T-cell (primary cell): ENCODE measurements at regions not wholly inside any gene's neighbourhood (a gene's known extent, or its start where the extent isn't known, plus 50 kb on each side); places are given as distances from the start of the nearest gene placed in this dataset.

Experiments
- ATAC-seq, 4 experiments: fragments of 200-7000 bp in 3 of 4; fragments of 150-1000 bp in 1 of 4; cut with Tn5 transposase; replicated peaks in 1 of 4; 1 replicate in 3 of 4; 2 replicates in 1 of 4; pipeline ENCODE4 v1.10.0; 2021; ENCODE audit warnings: moderate library complexity in 3 of 4, mild to moderate bottlenecking in 2 of 4, moderate number of reproducible peaks in 1 of 4
- CTCF ChIA-PET, 2 donors: fragments of 300-600 bp; sonication (Branson Sonifier 250); formaldehyde crosslinking; loops; one replicate each; lab custom pipeline; 2022; ENCODE audit warnings: antibody characterized with exemption in 2 of 2; lab: Charles Lee
- POLR2A ChIA-PET, 2 donors: fragments of 300-600 bp; sonication (Branson Sonifier 250); formaldehyde crosslinking; loops; one replicate each; lab custom pipeline; 2022; ENCODE audit warnings: antibody characterized with exemption in 2 of 2; lab: Charles Lee
- DNase-seq, 35 experiments: peaks; one replicate each; pipeline versions ENCODE4 v3.0.0 to v3.0.0-alpha.2; 2013 to 2023
- H3K27ac ChIP-seq: one replicate; pipeline ENCODE4 v1.5.1; 2013; ENCODE audit warnings: low read length
- H3K27me3 ChIP-seq, 2 experiments: replicated peaks in 1 of 2; 1 replicate in 1 of 2; 2 replicates in 1 of 2; pipeline versions ENCODE4 v1.6.1 to v1.7.0; 2013; ENCODE audit warnings: low read length in 1 of 2, mixed read lengths in 1 of 2; ENCODE audit not compliant: control insufficient read depth in 2 of 2, insufficient read depth in 2 of 2; ENCODE audit errors: extremely low read depth in 1 of 2
- H3K36me3 ChIP-seq, 2 donors: 1 replicate in 1 of 2; 2 replicates in 1 of 2; pipeline versions ENCODE4 v1.6.1 to v1.7.0; 2013; ENCODE audit warnings: low read length in 1 of 2; ENCODE audit not compliant: control insufficient read depth in 2 of 2, insufficient read depth in 1 of 2; ENCODE audit errors: extremely low read depth in 1 of 2
- H3K4me1 ChIP-seq, 2 experiments: 1 replicate in 1 of 2; 2 replicates in 1 of 2; pipeline versions ENCODE4 v1.6.1 to v1.7.0; 2013; ENCODE audit warnings: low read length in 2 of 2, mixed read lengths in 1 of 2; ENCODE audit not compliant: insufficient read depth in 2 of 2, control insufficient read depth in 1 of 2; ENCODE audit errors: extremely low read depth in 1 of 2
- H3K4me3 ChIP-seq, 2 donors: 1 replicate in 1 of 2; 2 replicates in 1 of 2; pipeline versions ENCODE4 v1.5.1 to v1.7.0; 2013; ENCODE audit warnings: mild to moderate bottlenecking in 2 of 2, low read length in 1 of 2, moderate library complexity in 1 of 2; ENCODE audit not compliant: control insufficient read depth in 1 of 2; ENCODE audit errors: extremely low read depth in 1 of 2
- H3K9me3 ChIP-seq: 2 replicates; pipeline ENCODE4 v1.7.0; 2013
- H3K27ac Mint-ChIP-seq, 2 donors: one replicate each; pipeline ENCODE4 v1.8.0; 2020 to 2021; ENCODE audit warnings: mild to moderate bottlenecking in 2 of 2, mixed read lengths in 2 of 2
- H3K27me3 Mint-ChIP-seq, 2 donors: one replicate each; pipeline ENCODE4 v1.8.0; 2021 to 2022; ENCODE audit warnings: mixed read lengths in 2 of 2
- H3K36me3 Mint-ChIP-seq: one replicate; pipeline ENCODE4 v1.8.0; 2021; ENCODE audit warnings: mixed read lengths
- H3K4me1 Mint-ChIP-seq, 3 donors: one replicate each; pipeline ENCODE4 v1.8.0; 2020 to 2022; ENCODE audit warnings: mixed read lengths in 3 of 3, mild to moderate bottlenecking in 1 of 3
- H3K4me3 Mint-ChIP-seq, 3 donors: one replicate each; pipeline ENCODE4 v1.8.0; 2020 to 2022; ENCODE audit warnings: mild to moderate bottlenecking in 3 of 3, mixed read lengths in 3 of 3, moderate library complexity in 3 of 3
- H3K9me3 Mint-ChIP-seq, 3 donors: one replicate each; pipeline ENCODE4 v1.8.0; 2020 to 2022; ENCODE audit warnings: mixed read lengths in 3 of 3
- WGBS: methylation state at CpG from one replicate; pipeline ENCODE4 v1.1.5; 2013; ENCODE audit warnings: missing lambda C conversion rate; ENCODE audit not compliant: insufficient coverage; 5-methylcytosine and 5-hydroxymethylcytosine counted together

- Histone ChIP-seq H3K4me3 (no peak overlapping the region), H3K27ac (no peak overlapping the region), H3K27me3 (peaks cover 0 to 9% of the 10 kb centered on the region in 2 experiments), H3K4me1 (no peaks in the 10 kb centered on the region), H3K9me3 (no peaks in the 10 kb centered on the region), H3K36me3 (no peaks in the 10 kb centered on the region)
- CTCF ChIA-PET = no interaction called here
- WGBS = no CpG with 5 or more reads among the region's 1 CpG
- Mint-ChIP-seq H3K27ac (peak overlapping the region in 1 of 2 donors; percentile 9), H3K9me3 (peaks cover 22 to 43% (median 32%) of the 10 kb centered on the region in 3 donors), H3K36me3 (peaks cover 20% of the 10 kb centered on the region), H3K4me1 (no peaks in the 10 kb centered on the region), H3K27me3 (peaks cover 32 to 40% of the 10 kb centered on the region in 2 donors), H3K4me3 (no peak overlapping the region)
- ATAC-seq (no peak), DNase-seq (no peak)
- POLR2A ChIA-PET = no interaction called here
Observed at GRCh38 chr1:117770981-117771531, 158.4 kb downstream of the GDAP2 start.

- H3K36me3 Mint-ChIP-seq = no peaks in the 10 kb centered on the region
- no peaks in the 10 kb centered on the region for H3K9me3 Mint-ChIP-seq
- ATAC-seq (no peak), DNase-seq (no peak)
- Histone ChIP-seq H3K27me3 (no peaks in the 10 kb centered on the region), H3K27ac (no peak overlapping the region), H3K9me3 (no peaks in the 10 kb centered on the region), H3K4me1 (no peaks in the 10 kb centered on the region), H3K36me3 (no peaks in the 10 kb centered on the region), H3K4me3 (no peak overlapping the region)
- no peak overlapping the region for H3K27ac Mint-ChIP-seq
- ChIA-PET POLR2A (no interaction called here), CTCF (interaction anchor here in 1 of 2 donors (0.7 kb wide), 1 partner anchor 14 kb away, joined by 5 read pairs; no protein-coding TSS in a partner anchor)
- H3K4me1 Mint-ChIP-seq = peaks cover under 1 to 2% (median under 1%) of the 10 kb centered on the region in 3 donors
- H3K4me3 Mint-ChIP-seq = no peak overlapping the region
- H3K27me3 Mint-ChIP-seq = peaks cover 2 to 14% of the 10 kb centered on the region in 2 donors
- no CpG with 5 or more reads among the region's 2 CpGs for WGBS
Observed at GRCh38 chr1:117779364-117779763, 150.1 kb downstream of the GDAP2 start.

GRCh38 chr1:117780687-117781475 is 148.5 kb downstream of the GDAP2 start:
- Histone ChIP-seq H3K27ac (no peak overlapping the region), H3K9me3 (no peaks in the 10 kb centered on the region), H3K4me1 (no peaks in the 10 kb centered on the region), H3K4me3 (no peak overlapping the region), H3K27me3 (no peaks in the 10 kb centered on the region), H3K36me3 (no peaks in the 10 kb centered on the region)
- Mint-ChIP-seq H3K9me3 (no peaks in the 10 kb centered on the region), H3K4me1 (peaks cover 7 to 11% (median 7%) of the 10 kb centered on the region in 3 donors), H3K4me3 (no peak overlapping the region), H3K27me3 (peaks cover 4 to 18% of the 10 kb centered on the region in 2 donors), H3K36me3 (no peaks in the 10 kb centered on the region), H3K27ac (no peak overlapping the region)
- DNase-seq (no peak), ATAC-seq (no peak)
- 75% methylated on average over 1 of the region's 5 CpGs for WGBS
- ChIA-PET POLR2A (no interaction called here), CTCF (interaction anchor here in 1 of 2 donors (0.5 to 0.7 kb wide), 2 partner anchors 21 to 543 kb away, joined by 3 to 5 read pairs; no protein-coding TSS in a partner anchor)

DNA sequence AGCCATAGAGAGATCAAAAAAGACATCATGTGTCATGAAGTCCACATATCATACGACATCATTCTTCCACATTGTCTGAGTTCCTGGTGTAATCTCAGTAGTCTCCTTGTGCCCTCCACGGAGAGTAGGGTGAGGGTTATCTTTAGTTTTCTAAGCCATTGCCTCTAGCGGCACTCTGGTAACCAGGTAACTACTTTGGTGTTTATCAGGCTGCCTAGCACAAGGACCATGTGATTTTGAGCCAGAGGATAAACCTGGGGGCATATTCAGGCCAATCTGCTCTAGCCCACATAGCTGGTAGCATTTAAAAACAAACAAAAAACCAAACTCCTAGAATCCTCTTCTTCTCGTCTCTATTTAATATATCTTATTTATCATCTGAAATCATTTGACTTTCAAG is 147.4 kb downstream of the GDAP2 start:
- no peak for ATAC-seq
- POLR2A ChIA-PET = no interaction called here
- H3K36me3 ChIP-seq = no peaks in the 10 kb centered on the region
- 88% methylated on average over 2 of the region's 4 CpGs for WGBS
- CTCF ChIA-PET = interaction anchor here in 1 of 2 donors (0.6 kb wide), 1 partner anchor 22 kb away, joined by 3 read pairs; no protein-coding TSS in a partner anchor
- H3K27ac Mint-ChIP-seq = no peak overlapping the region
- no peak for DNase-seq
- H3K4me1 ChIP-seq = no peaks in the 10 kb centered on the region
- peaks cover 4 to 18% of the 10 kb centered on the region in 2 donors for H3K27me3 Mint-ChIP-seq
- H3K4me1 Mint-ChIP-seq = peaks cover 7 to 11% (median 7%) of the 10 kb centered on the region in 3 donors
- no peaks in the 10 kb centered on the region for H3K9me3 Mint-ChIP-seq
- H3K27me3 ChIP-seq = no peaks in the 10 kb centered on the region
- no peak overlapping the region for H3K27ac ChIP-seq
- no peak overlapping the region for H3K4me3 ChIP-seq
- no peak overlapping the region for H3K4me3 Mint-ChIP-seq
- no peaks in the 10 kb centered on the region for H3K36me3 Mint-ChIP-seq
- no peaks in the 10 kb centered on the region for H3K9me3 ChIP-seq

GRCh38 chr1:117783606-117784396 is 145.6 kb downstream of the GDAP2 start:
- Histone ChIP-seq H3K4me1 (no peaks in the 10 kb centered on the region), H3K27me3 (no peaks in the 10 kb centered on the region), H3K9me3 (no peaks in the 10 kb centered on the region), H3K27ac (no peak overlapping the region), H3K36me3 (no peaks in the 10 kb centered on the region), H3K4me3 (no peak overlapping the region)
- no peak overlapping the region for H3K4me3 Mint-ChIP-seq
- no peaks in the 10 kb centered on the region for H3K36me3 Mint-ChIP-seq
- no peaks in the 10 kb centered on the region for H3K9me3 Mint-ChIP-seq
- ATAC-seq (no peak), DNase-seq (no peak)
- peaks cover 4 to 11% of the 10 kb centered on the region in 2 donors for H3K27me3 Mint-ChIP-seq
- H3K4me1 Mint-ChIP-seq = peaks cover 7 to 11% (median 7%) of the 10 kb centered on the region in 3 donors
- no peak overlapping the region for H3K27ac Mint-ChIP-seq
- ChIA-PET POLR2A (no interaction called here), CTCF (no interaction called here)
- WGBS = 80% methylated on average over 3 of the region's 4 CpGs

DNA sequence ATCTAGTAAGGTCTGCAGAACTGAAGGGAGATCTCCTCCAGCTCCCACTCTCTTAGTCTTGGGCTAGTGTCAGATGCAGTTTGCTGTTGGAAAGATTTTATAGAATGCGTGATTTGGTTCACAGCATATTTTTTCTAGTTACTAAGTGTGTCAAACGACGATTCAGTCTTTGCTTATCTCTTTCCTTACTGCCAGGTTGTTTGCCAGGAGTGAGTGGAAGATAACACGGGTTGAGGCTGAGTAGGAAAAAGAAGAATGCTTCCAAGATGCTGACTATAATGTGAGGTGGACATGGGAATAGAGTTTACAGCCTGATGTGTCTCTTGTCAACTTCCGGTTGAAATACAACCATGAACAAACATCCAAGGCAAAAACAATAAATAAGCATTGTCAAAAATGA is 141.4 kb downstream of the GDAP2 start:
- Mint-ChIP-seq H3K36me3 (no peaks in the 10 kb centered on the region), H3K4me1 (peaks cover 7 to 11% (median 7%) of the 10 kb centered on the region in 3 donors), H3K4me3 (no peak overlapping the region), H3K27me3 (peaks cover 10 to 16% of the 10 kb centered on the region in 2 donors), H3K9me3 (peaks cover 0 to 4% (median 0%) of the 10 kb centered on the region in 3 donors), H3K27ac (no peak overlapping the region)
- CTCF ChIA-PET = no interaction called here
- Histone ChIP-seq H3K27ac (no peak overlapping the region), H3K9me3 (no peaks in the 10 kb centered on the region), H3K36me3 (no peaks in the 10 kb centered on the region), H3K27me3 (no peaks in the 10 kb centered on the region), H3K4me1 (no peaks in the 10 kb centered on the region), H3K4me3 (no peak overlapping the region)
- POLR2A ChIA-PET = no interaction called here
- 94% methylated on average over 3 of the region's 5 CpGs for WGBS
- ATAC-seq (no peak), DNase-seq (no peak)
